Stomach (tissue), 8 donors: ENCODE measurements at regions not wholly inside any gene's neighbourhood (a gene's known extent, or its start where the extent isn't known, plus 50 kb on each side); places are given as distances from the start of the nearest gene placed in this dataset.
"Not testable (repeated sequence)": the region's sequence is repeated elsewhere in the genome, so short reads cannot be mapped to it uniquely, and the experiment has no call there.

ENCODE experiments used
- DNase-seq, 2 donors: peaks; one replicate each; pipeline versions ENCODE4 v3.0.0 to v3.0.0-alpha.2; 2013 to 2019
- H3K27ac ChIP-seq, 5 donors: fragments of 200-600 bp in 4 of 5; sonication (generic) in 4 of 5; one replicate each; pipeline ENCODE4 v1.5.1; 2013 to 2019; ENCODE audit warnings: mild to moderate bottlenecking in 1 of 5, moderate library complexity in 1 of 5
- H3K27me3 ChIP-seq, 3 donors: fragments of 200-600 bp; sonication (generic); one replicate each; pipeline ENCODE4 v1.5.1; 2017 to 2019; ENCODE audit warnings: mixed run types in 1 of 3
- H3K36me3 ChIP-seq, 4 donors: fragments of 200-600 bp; sonication (generic); 1 replicate in 3 of 4; 2 replicates in 1 of 4; pipeline ENCODE4 v1.5.1; 2016 to 2019
- H3K4me1 ChIP-seq, 4 donors: fragments of 200-600 bp; sonication (generic); one replicate each; pipeline ENCODE4 v1.5.1; 2016 to 2019
- H3K4me3 ChIP-seq, 4 donors: fragments of 200-600 bp; sonication (generic) in 3 of 4; one replicate each; pipeline ENCODE4 v1.5.1; 2016 to 2019; ENCODE audit warnings: mild to moderate bottlenecking in 1 of 4
- H3K9me3 ChIP-seq, 4 donors: fragments of 200-600 bp; sonication (generic); one replicate each; pipeline ENCODE4 v1.5.1; 2016 to 2019
- EP300 ChIP-seq: sonication (generic); formaldehyde crosslinking; IDR thresholded peaks from one replicate; pipeline ENCODE4 v1.6.1; 2017; ENCODE audit warnings: antibody characterized with exemption
- POLR2A ChIP-seq, 4 donors: fragments of 450-650 bp; IDR thresholded peaks; one replicate each; pipeline ENCODE4 v1.6.1; 2016; ENCODE audit warnings: antibody characterized with exemption in 4 of 4, control low read depth in 2 of 4, mild to moderate bottlenecking in 1 of 4, moderate library complexity in 1 of 4
- POLR2AphosphoS5 ChIP-seq, 3 donors: sonication (generic); formaldehyde crosslinking; IDR thresholded peaks; one replicate each; pipeline ENCODE4 v1.6.1; 2016; ENCODE audit warnings: antibody characterized with exemption in 3 of 3
- WGBS, 5 donors: extraction: QIAGEN DNeasy Blood & Tissue Kit in 3 of 5; methylation state at CpG; one replicate each; pipeline versions ENCODE4 v1.1.5 to v1.1.7; 2013 to 2018; 5-methylcytosine and 5-hydroxymethylcytosine counted together
- intact Hi-C: fragments of 100-400 bp; cut with DNase I; formaldehyde crosslinking; loops from one replicate; pipeline ENCODE4 v1.15.1; 2023; ENCODE audit warnings: low total_unique reads
- TF ChIP-seq, protein P1 (sequence below), 7 experiments: fragments of 450-650 bp in 4 of 7; fragments of 200-600 bp in 3 of 7; sonication (generic) in 3 of 7; IDR thresholded peaks; one replicate each; pipeline ENCODE4 v1.5.1; 2016 to 2019; ENCODE audit warnings: antibody characterized with exemption in 7 of 7, control low read depth in 2 of 7, mild to moderate bottlenecking in 1 of 7
- donor health status: healthy with polysubstance abuse.
- donor health status: Bipolar disorder and iron deficiency.
- donor health status: healthy.

DNA sequence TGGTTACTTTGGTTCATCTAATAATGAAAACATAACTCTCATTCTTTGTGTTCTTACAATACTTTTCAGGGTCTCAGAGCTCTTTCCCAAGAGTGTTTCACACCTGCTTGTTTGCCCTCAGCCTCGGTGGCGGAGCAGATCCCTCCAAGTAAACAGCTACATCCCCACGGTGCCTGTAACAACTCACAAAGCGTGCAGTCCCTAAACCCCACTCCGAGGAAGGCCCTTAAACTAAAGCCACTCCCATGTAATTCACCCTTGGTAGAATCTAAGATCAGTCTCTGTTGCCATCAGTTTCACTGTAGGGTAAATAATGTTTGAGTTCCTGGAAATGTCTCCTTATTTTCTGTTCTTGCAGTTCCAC lies 101.1 kb downstream of the TFAP2A start:
- Histone ChIP-seq H3K27me3 (peaks cover 0 to 14% (median 0%) of the 10 kb centered on the region in 3 donors), H3K27ac (no peak overlapping the region), H3K36me3 (no peaks in the 10 kb centered on the region), H3K4me3 (no peak overlapping the region), H3K9me3 (no peaks in the 10 kb centered on the region), H3K4me1 (peaks cover 0 to 10% (median 0%) of the 10 kb centered on the region in 4 donors)
- no peak for TF ChIP-seq EP300
- TF ChIP-seq, protein P1, sequence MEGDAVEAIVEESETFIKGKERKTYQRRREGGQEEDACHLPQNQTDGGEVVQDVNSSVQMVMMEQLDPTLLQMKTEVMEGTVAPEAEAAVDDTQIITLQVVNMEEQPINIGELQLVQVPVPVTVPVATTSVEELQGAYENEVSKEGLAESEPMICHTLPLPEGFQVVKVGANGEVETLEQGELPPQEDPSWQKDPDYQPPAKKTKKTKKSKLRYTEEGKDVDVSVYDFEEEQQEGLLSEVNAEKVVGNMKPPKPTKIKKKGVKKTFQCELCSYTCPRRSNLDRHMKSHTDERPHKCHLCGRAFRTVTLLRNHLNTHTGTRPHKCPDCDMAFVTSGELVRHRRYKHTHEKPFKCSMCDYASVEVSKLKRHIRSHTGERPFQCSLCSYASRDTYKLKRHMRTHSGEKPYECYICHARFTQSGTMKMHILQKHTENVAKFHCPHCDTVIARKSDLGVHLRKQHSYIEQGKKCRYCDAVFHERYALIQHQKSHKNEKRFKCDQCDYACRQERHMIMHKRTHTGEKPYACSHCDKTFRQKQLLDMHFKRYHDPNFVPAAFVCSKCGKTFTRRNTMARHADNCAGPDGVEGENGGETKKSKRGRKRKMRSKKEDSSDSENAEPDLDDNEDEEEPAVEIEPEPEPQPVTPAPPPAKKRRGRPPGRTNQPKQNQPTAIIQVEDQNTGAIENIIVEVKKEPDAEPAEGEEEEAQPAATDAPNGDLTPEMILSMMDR (IDR thresholded peaks at IDR 0.05): no peak
- no peak for TF ChIP-seq POLR2A (IDR thresholded peaks at IDR 0.05)
- no peak for TF ChIP-seq POLR2AphosphoS5 (IDR thresholded peaks at IDR 0.05)
- no peak for DNase-seq
- intact Hi-C loops: no loop called here
- 45 to 66% (median 54%) methylated on average over 5 of the region's 5 CpGs for WGBS, 5 donors

DNA sequence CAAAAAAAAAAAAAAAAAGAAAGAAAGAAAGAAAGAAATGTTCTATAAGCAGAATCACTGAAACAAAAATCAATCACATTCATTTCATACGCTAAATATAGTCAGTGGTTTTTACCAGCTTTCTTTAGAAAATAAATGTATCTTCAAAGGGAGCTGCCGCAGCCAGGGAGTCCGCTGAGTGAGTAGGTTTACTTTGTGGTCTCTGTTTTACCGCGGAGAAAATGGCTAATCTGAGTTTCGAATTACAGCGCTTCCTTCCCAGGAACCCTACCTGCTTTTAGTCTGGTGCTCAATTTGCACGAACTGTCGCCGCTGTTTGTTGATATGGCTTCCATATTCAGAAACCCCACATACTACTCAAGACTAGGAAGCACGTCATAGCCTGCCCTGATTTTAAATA lies 102.4 kb downstream of the TFAP2A start:
- WGBS, 5 donors: 31 to 62% (median 44%) methylated on average over 11 of the region's 11 CpGs
- no peak overlapping the region for H3K4me3 ChIP-seq
- no peak overlapping the region for H3K27ac ChIP-seq
- no peaks in the 10 kb centered on the region for H3K36me3 ChIP-seq
- peaks cover 0 to 8% (median 0%) of the 10 kb centered on the region in 3 donors for H3K27me3 ChIP-seq
- no peak for DNase-seq
- TF ChIP-seq POLR2AphosphoS5 (IDR thresholded peaks at IDR 0.05) (no peak), POLR2A (IDR thresholded peaks at IDR 0.05) (no peak), EP300 (no peak)
- TF ChIP-seq, protein P1 (IDR thresholded peaks at IDR 0.05): no peak
- H3K9me3 ChIP-seq: no peaks in the 10 kb centered on the region
- intact Hi-C loops: no loop called here
- peaks cover 0 to 10% (median 0%) of the 10 kb centered on the region in 4 donors for H3K4me1 ChIP-seq

DNA sequence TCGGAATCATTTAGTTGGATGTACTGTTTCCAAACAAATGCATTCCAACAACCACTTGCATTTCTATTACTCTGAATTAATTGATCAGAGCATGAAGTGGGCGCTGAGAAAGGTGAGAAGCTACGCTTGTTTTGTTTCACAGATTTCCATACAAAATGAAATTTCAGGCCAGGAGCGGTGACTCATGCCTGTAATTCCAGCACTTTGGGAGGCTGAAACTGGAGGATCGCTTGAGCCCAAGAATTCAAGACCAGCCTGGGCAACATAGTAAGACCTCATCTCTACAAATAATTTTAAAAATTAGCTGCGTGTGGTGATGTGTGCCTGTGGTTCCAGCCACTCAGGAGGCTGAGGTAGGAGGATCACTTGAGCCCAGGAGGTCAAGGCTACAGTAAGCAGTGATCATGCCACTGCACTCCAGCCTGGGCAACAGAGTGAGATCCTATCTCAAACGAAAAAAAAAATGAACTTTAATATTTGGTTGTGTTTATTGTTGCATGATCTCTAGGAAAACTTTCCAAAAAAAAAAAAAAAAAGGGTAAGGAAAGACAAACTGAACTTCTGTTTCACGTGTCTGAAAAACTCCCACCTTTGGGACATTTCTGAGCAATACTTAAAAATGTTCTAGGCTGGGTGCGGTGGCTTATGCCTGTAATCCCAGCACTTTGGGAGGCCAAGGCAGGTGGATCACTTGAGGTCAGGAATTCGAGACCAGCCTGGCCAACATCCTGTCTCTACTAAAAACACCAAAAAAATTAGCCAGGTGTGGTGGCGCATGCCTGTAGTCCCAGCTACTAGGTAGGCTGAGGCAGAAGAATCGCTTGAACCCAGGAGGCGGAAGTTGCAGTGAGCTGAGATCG lies 103.1 kb downstream of the TFAP2A start:
- intact Hi-C loops, H3K27ac ChIP-seq, H3K36me3 ChIP-seq, H3K9me3 ChIP-seq, H3K4me3 ChIP-seq, DNase-seq, H3K27me3 ChIP-seq: not testable (repeated sequence)
- peaks cover 0 to 10% (median 0%) of the 10 kb centered on the region in 4 donors for H3K4me1 ChIP-seq
- WGBS, 5 donors: 87 to 90% (median 88%) methylated on average over 14 of the region's 14 CpGs

DNA sequence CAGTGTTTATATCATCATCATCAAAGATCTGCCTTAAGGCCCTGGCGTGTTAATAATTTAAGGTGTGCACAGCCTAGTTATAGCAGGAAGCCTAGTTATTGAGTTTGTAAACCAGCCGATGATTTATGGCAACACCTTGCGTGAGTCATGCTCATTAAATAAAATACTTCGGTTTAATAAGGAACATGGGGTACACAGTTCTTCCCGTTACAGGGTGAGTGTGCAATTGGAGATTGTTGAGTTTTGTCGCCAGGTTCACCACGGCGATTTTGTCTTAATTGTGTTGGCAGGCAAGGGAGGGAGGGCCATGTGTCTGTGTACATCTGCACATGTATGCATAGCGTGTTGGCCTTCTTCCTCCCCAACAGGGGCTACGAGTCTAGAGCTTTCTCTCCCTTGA lies 104.0 kb downstream of the TFAP2A start:
- peaks cover 0 to 3% (median 0%) of the 10 kb centered on the region in 3 donors for H3K27me3 ChIP-seq
- H3K4me3 ChIP-seq: no peak overlapping the region
- WGBS, 5 donors: 67 to 86% (median 81%) methylated on average over 10 of the region's 10 CpGs
- TF ChIP-seq POLR2AphosphoS5 (IDR thresholded peaks at IDR 0.05): no peak
- TF ChIP-seq EP300: no peak
- no peak for TF ChIP-seq POLR2A (IDR thresholded peaks at IDR 0.05)
- TF ChIP-seq, protein P1 (IDR thresholded peaks at IDR 0.05): no peak
- no peak overlapping the region for H3K27ac ChIP-seq
- no peak for DNase-seq
- no peaks in the 10 kb centered on the region for H3K9me3 ChIP-seq
- peaks cover 0 to 7% (median 0%) of the 10 kb centered on the region in 4 donors for H3K4me1 ChIP-seq
- H3K36me3 ChIP-seq: no peaks in the 10 kb centered on the region
- intact Hi-C loops: no loop called here

DNA sequence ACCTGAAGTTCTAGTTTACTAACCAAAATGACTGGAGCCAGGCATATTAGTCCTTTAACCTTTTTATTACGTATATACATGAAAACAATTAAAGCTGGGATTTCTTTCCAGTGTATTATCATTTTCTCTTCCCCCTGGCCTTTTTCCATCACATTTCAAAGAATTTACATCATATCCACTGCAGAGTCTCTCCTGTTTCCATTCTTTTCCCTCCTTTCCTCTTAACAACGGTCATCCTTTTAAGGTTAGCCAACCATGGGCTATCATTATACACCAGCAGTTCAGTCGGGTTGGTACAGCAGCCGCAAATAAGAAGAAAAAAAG lies 104.6 kb downstream of the TFAP2A start:
- no peak for DNase-seq
- TF ChIP-seq, protein P1 (IDR thresholded peaks at IDR 0.05): no peak
- TF ChIP-seq POLR2A (IDR thresholded peaks at IDR 0.05) (no peak), EP300 (no peak), POLR2AphosphoS5 (IDR thresholded peaks at IDR 0.05) (no peak)
- intact Hi-C loops: no loop called here
- Histone ChIP-seq H3K36me3 (no peaks in the 10 kb centered on the region), H3K4me3 (no peak overlapping the region), H3K27ac (no peak overlapping the region), H3K9me3 (no peaks in the 10 kb centered on the region), H3K4me1 (peaks cover 0 to 5% (median 0%) of the 10 kb centered on the region in 4 donors), H3K27me3 (peaks cover 0 to 3% (median 0%) of the 10 kb centered on the region in 3 donors)
- 68 to 84% (median 74%) methylated on average over 4 of the region's 4 CpGs for WGBS, 5 donors
